MCF 10A (cell line): ENCODE measurements at regions not wholly inside any gene's neighbourhood (a gene's known extent, or its start where the extent isn't known, plus 50 kb on each side); places are given as distances from the start of the nearest gene placed in this dataset.

ENCODE experiments used
- BruUV-seq: library from RNA; stranded (reverse); fragments of 400-500 nt; replicated peaks from 2 replicates; lab custom pipeline; 2021; lab: Mats Ljungman, UMichigan
- CTCF ChIA-PET: fragments of 300-600 bp; sonication (Branson Sonifier 250); formaldehyde crosslinking; extraction: SDS; loops from one replicate; lab custom pipeline; 2021; ENCODE audit warnings: antibody characterized with exemption, inconsistent platforms; lab: Yijun Ruan, JAX
- POLR2A ChIA-PET: fragments of 300-600, 350-650 bp; sonication (Branson Sonifier 250); formaldehyde crosslinking; extraction: SDS; loops from one replicate; lab custom pipeline; 2020; ENCODE audit warnings: antibody characterized with exemption, inconsistent platforms; lab: Yijun Ruan, JAX
- DNase-seq: peaks from one replicate; pipeline ENCODE4 v3.0.0-alpha.2; 2018; ENCODE audit not compliant: unreplicated experiment
- H3K27ac Mint-ChIP-seq: one replicate; pipeline ENCODE4 v1.8.0; 2022; ENCODE audit warnings: mild to moderate bottlenecking, low read depth, mixed read lengths; ENCODE audit not compliant: unreplicated experiment
- H3K27me3 Mint-ChIP-seq: one replicate; pipeline ENCODE4 v1.8.0; 2022; ENCODE audit warnings: mixed read lengths; ENCODE audit not compliant: insufficient read depth, unreplicated experiment
- H3K36me3 Mint-ChIP-seq: one replicate; pipeline ENCODE4 v1.8.0; 2022; ENCODE audit warnings: mild to moderate bottlenecking, moderate library complexity, mixed read lengths; ENCODE audit not compliant: insufficient read depth, unreplicated experiment
- H3K4me1 Mint-ChIP-seq: one replicate; pipeline ENCODE4 v1.8.0; 2022; ENCODE audit warnings: mixed read lengths; ENCODE audit not compliant: insufficient read depth, unreplicated experiment
- H3K4me3 Mint-ChIP-seq: one replicate; pipeline ENCODE4 v1.8.0; 2022; ENCODE audit warnings: mild to moderate bottlenecking, moderate library complexity, mixed read lengths; ENCODE audit not compliant: unreplicated experiment
- H3K9me3 Mint-ChIP-seq: one replicate; pipeline ENCODE4 v1.8.0; 2022; ENCODE audit warnings: mixed read lengths; ENCODE audit not compliant: unreplicated experiment
- intact Hi-C: fragments of 100-400 bp; cut with micrococcal nuclease; formaldehyde crosslinking; loops from 2 replicates; pipeline ENCODE4 v1.14.1; 2022
- TF ChIP-seq, protein P1 (sequence below): fragments of 200-600 bp; IDR thresholded peaks from one replicate; pipeline ENCODE4 v1.8.0; 2022; ENCODE audit warnings: antibody characterized with exemption, mild to moderate bottlenecking; ENCODE audit not compliant: unreplicated experiment

DNA sequence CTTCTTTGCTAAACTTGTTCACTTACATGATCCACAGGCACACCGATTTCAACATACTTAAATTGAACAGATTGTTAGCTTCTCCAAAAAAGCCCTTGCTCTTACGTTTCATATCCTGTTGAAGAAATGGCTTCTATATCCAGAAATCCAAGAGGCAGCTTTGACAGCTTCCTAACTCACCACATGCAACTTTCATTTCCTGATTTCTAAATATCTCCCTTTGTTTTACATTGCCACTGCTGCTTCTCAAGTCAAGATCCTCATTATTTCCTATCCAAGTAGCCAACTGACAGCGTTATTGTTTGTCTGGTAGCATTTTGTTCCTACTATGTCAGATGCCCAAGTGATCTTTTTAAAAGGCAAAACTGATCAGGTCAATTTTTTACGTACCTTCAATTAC, 913.2 kb upstream of the TYRP1 start:
- TF ChIP-seq, protein P1, sequence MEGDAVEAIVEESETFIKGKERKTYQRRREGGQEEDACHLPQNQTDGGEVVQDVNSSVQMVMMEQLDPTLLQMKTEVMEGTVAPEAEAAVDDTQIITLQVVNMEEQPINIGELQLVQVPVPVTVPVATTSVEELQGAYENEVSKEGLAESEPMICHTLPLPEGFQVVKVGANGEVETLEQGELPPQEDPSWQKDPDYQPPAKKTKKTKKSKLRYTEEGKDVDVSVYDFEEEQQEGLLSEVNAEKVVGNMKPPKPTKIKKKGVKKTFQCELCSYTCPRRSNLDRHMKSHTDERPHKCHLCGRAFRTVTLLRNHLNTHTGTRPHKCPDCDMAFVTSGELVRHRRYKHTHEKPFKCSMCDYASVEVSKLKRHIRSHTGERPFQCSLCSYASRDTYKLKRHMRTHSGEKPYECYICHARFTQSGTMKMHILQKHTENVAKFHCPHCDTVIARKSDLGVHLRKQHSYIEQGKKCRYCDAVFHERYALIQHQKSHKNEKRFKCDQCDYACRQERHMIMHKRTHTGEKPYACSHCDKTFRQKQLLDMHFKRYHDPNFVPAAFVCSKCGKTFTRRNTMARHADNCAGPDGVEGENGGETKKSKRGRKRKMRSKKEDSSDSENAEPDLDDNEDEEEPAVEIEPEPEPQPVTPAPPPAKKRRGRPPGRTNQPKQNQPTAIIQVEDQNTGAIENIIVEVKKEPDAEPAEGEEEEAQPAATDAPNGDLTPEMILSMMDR = no peak
- Mint-ChIP-seq H3K4me3 (no peak overlapping the region), H3K4me1 (no peaks in the 10 kb centered on the region), H3K27me3 (peaks cover 27% of the 10 kb centered on the region), H3K9me3 (no peaks in the 10 kb centered on the region), H3K27ac (no peak overlapping the region), H3K36me3 (no peaks in the 10 kb centered on the region)
- DNase-seq = no peak
- no TSS peak for BruUV-seq
- POLR2A ChIA-PET = no interaction called here
- intact Hi-C loops = no loop called here
- CTCF ChIA-PET = no interaction called here

DNA sequence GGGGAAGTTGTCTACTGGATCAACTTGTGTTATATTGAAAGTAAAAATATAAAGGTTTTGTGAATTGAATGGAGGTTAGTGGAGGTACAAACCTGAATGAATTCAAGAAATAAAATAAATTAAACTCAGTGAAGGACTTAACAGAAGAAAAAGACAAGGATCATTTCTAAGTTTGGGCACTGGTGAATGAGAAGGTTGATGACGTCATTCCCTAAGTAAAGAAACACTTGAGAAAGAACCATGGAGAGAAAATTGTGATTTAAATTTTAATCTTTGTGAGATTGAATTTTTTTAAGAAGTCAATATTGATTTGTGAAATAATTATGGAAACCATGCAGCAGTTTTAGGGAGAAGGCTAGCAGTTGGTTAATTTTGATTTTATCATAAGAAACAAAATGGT, 900.3 kb upstream of the TYRP1 start:
- BruUV-seq = no TSS peak
- intact Hi-C loops = no loop called here
- TF ChIP-seq, protein P1 = no peak
- no peak overlapping the region for H3K27ac Mint-ChIP-seq
- H3K4me1 Mint-ChIP-seq = no peaks in the 10 kb centered on the region
- no peaks in the 10 kb centered on the region for H3K36me3 Mint-ChIP-seq
- no peaks in the 10 kb centered on the region for H3K9me3 Mint-ChIP-seq
- no peak for DNase-seq
- CTCF ChIA-PET = no interaction called here
- POLR2A ChIA-PET = no interaction called here
- no peak overlapping the region for H3K4me3 Mint-ChIP-seq
- no peaks in the 10 kb centered on the region for H3K27me3 Mint-ChIP-seq

DNA sequence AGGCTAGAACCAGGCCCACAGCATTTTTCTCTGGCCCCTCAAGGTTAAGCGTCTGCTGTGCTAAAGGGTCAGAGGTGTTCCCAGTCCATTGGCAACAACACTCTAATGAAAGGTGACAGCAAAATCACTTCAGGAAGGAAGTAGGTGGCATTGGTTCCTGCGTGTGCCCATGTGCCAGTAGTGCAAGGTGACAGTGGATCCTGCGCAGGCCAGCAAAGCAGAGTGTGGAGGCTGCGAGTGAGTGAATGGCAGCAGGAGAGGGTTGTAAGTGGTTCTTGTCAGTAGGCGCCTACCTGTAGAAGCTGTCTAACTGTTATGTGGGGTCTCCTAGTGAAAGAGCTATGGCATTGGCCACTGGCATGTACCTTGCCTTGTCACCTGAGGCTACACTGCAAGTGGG, 898.2 kb upstream of the TYRP1 start:
- intact Hi-C loops = no loop called here
- CTCF ChIA-PET = interaction anchor here (0.6 kb wide), 2 partner anchors 126 to 410 kb away, joined by 3 read pairs; no protein-coding TSS in a partner anchor
- BruUV-seq = no TSS peak
- Mint-ChIP-seq H3K27me3 (no peaks in the 10 kb centered on the region), H3K9me3 (no peaks in the 10 kb centered on the region), H3K4me1 (no peaks in the 10 kb centered on the region), H3K4me3 (no peak overlapping the region), H3K27ac (no peak overlapping the region), H3K36me3 (no peaks in the 10 kb centered on the region)
- no peak for DNase-seq
- TF ChIP-seq, protein P1 = no peak
- POLR2A ChIA-PET = no interaction called here

DNA sequence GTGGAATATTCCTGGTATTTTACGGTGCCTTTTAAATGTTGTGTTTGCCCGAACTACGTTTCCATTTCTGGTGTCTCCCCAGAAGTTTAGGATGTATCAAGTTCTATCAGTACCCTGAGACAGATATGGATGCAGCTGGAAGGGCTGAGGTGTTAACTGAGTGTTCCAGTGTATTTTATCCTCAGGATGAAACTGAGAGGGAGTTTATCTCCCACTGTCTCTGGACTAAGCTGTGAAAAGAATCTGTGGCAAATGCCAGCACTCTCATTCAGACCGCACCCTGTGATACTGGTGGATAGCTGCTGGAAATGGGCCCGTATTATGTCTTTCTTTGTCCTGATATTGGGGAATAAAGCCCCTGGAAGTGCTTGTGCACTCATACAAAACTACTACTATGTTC, 887.2 kb upstream of the TYRP1 start:
- Mint-ChIP-seq H3K9me3 (peaks cover 8% of the 10 kb centered on the region), H3K4me3 (no peak overlapping the region), H3K27me3 (no peaks in the 10 kb centered on the region), H3K27ac (no peak overlapping the region), H3K36me3 (no peaks in the 10 kb centered on the region), H3K4me1 (no peaks in the 10 kb centered on the region)
- TF ChIP-seq, protein P1 = no peak
- no TSS peak for BruUV-seq
- POLR2A ChIA-PET = no interaction called here
- intact Hi-C loops = loop anchor here (5.0 kb wide), 1 partner anchor 321 kb away; no protein-coding TSS in a partner anchor
- DNase-seq = no peak
- CTCF ChIA-PET = no interaction called here
